ENCODE measurements at regions not wholly inside any gene's neighbourhood (a gene's known extent, or its start where the extent isn't known, plus 50 kb on each side); places are given as distances from the start of the nearest gene placed in this dataset.
A peak's percentile ranks its signal among the peaks of the same experiment; 100 is the strongest.

DNA sequence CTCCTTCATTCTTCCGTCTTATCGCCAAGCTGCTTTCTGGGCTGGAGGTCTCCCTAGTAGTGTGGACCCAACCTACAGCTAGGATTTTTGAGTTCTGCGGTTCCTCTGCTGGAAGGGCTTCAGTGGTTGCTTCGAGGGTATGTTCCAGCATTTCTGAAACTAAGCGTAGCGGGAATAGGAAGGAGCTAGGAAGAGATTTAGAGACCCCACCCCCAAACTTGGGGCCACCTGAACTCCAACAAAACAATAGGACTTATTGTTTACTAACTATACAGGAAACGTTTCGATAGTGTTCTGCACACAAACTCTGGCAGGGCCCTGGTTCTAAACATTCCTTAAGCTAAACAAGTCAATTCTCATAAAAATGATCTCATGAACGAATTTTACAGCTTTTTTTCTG lies 346.7 kb downstream of the PLK2 start:
- Histone ChIP-seq H2BK15ac (ENCODE audit: low read length) (no peak overlapping the region), H2BK12ac (ENCODE audit: low read depth, low read length) (no peak overlapping the region), H3K4me3 (ENCODE audit: extremely low read depth in 1 of 4, insufficient read depth in 2 of 4, low read depth in 3 of 4, low read length in 4 of 4) (no peak overlapping the region), H3K23me2 (ENCODE audit: low read depth, low read length) (no peaks in the 10 kb centered on the region; the same call in 1 of the 2 replicates), H2BK20ac (ENCODE audit: low read length) (no peak overlapping the region), H4K5ac (ENCODE audit: insufficient read length, low read depth, low read length) (no peak overlapping the region), H3K27me3 (replicated peaks in 1 of 4; ENCODE audit: control insufficient read depth in 3 of 4, extremely low read depth in 1 of 4, insufficient read depth in 3 of 4, low read length in 3 of 4) (no peaks in the 10 kb centered on the region), H3K4me2 (ENCODE audit: insufficient read depth in 1 of 2, low read depth in 2 of 2, low read length in 2 of 2) (no peak overlapping the region), H2AK5ac (ENCODE audit: low read depth, low read length) (no peak overlapping the region), H2AFZ (ENCODE audit: low read length) (peak overlapping the region; percentile 32; the same call in 1 of the 2 replicates), H3K18ac (ENCODE audit: extremely low read depth, low read length) (no peak overlapping the region), H3K9me3 (ENCODE audit: insufficient read depth in 2 of 2, low read depth in 1 of 2, low read length in 1 of 2) (no peaks in the 10 kb centered on the region), H4K20me1 (replicated peaks in 1 of 2; ENCODE audit: control insufficient read depth in 1 of 2, insufficient read depth in 2 of 2, low read length in 2 of 2) (no peaks in the 10 kb centered on the region), H3K56ac (replicated peaks; ENCODE audit: insufficient read length, low read depth, low read length) (no peak overlapping the region), H3K4me1 (replicated peaks in 1 of 4; ENCODE audit: control insufficient read depth in 3 of 4, insufficient read depth in 4 of 4, low read length in 3 of 4) (no peaks in the 10 kb centered on the region), H3K36me3 (ENCODE audit: control insufficient read depth in 2 of 4, insufficient read depth in 4 of 4, low read length in 3 of 4) (no peaks in the 10 kb centered on the region), H3K23ac (ENCODE audit: insufficient read length) (no peak overlapping the region), H3K14ac (ENCODE audit: insufficient read length) (no peak overlapping the region), H3K9ac (replicated peaks in 1 of 4; ENCODE audit: extremely low read depth in 1 of 4, low read depth in 3 of 4, low read length in 3 of 4) (no peak overlapping the region), H2BK5ac (ENCODE audit: low read depth, low read length) (no peak overlapping the region), H4K91ac (replicated peaks; ENCODE audit: insufficient read length, low read length) (no peak overlapping the region), H2BK120ac (replicated peaks; ENCODE audit: low read depth, low read length) (no peak overlapping the region), H3K27ac (ENCODE audit: low read depth, low read length) (no peak overlapping the region), H3K79me1 (ENCODE audit: low read depth, low read length) (no peaks in the 10 kb centered on the region), H4K8ac (ENCODE audit: extremely low read depth, insufficient read depth, low read length) (no peak overlapping the region), H3K79me2 (ENCODE audit: control insufficient read depth in 1 of 2, insufficient read depth in 2 of 2, low read length in 2 of 2) (no peaks in the 10 kb centered on the region), H3K4ac (replicated peaks; ENCODE audit: insufficient read length, low read depth, low read length) (no peak overlapping the region)
- no peak for FAIRE-seq
- ChIA-PET CTCF (ENCODE audit: partially characterized antibody) (interaction anchor here (0.5 to 0.7 kb wide), 4 partner anchors 37 to 463 kb away, joined by 3 to 4 read pairs (median 4); no protein-coding TSS in a partner anchor), POLR2A (ENCODE audit: partially characterized antibody) (no interaction called here)
- WGBS, 2 experiments (ENCODE audit: extremely low coverage in 1 of 2, insufficient coverage in 1 of 2, insufficient read length in 1 of 2, insufficient replicate concordance in 2 of 2, low coverage in 1 of 2, low lambda C conversion rate in 2 of 2, missing lambda C conversion rate in 1 of 2) = 95% methylated on average over 9 of the region's 9 CpGs; no CpG with 5 or more reads in 1 of the 2 experiments
- no peak for TF ChIP-seq RXRA (IDR thresholded peaks at IDR 0.05; ENCODE audit: insufficient read depth, low read depth, low read length)
- TF ChIP-seq SP1 (IDR thresholded peaks at IDR 0.05; ENCODE audit: low read depth, low read length) = no peak
- TF ChIP-seq HDAC2 (IDR thresholded peaks at IDR 0.05; ENCODE audit: borderline replicate concordance in 1 of 2, low read depth in 2 of 2, low read length in 2 of 2) = no peak
- TF ChIP-seq EGR1 (IDR thresholded peaks at IDR 0.05; ENCODE audit: borderline replicate concordance, low read depth, low read length) = no peak
- no peak for TF ChIP-seq TCF12 (IDR thresholded peaks at IDR 0.05; ENCODE audit: low read depth, low read length)
- TF ChIP-seq SRF (IDR thresholded peaks at IDR 0.05; ENCODE audit: low read depth, low read length) = no peak
- TF ChIP-seq, protein P1, sequence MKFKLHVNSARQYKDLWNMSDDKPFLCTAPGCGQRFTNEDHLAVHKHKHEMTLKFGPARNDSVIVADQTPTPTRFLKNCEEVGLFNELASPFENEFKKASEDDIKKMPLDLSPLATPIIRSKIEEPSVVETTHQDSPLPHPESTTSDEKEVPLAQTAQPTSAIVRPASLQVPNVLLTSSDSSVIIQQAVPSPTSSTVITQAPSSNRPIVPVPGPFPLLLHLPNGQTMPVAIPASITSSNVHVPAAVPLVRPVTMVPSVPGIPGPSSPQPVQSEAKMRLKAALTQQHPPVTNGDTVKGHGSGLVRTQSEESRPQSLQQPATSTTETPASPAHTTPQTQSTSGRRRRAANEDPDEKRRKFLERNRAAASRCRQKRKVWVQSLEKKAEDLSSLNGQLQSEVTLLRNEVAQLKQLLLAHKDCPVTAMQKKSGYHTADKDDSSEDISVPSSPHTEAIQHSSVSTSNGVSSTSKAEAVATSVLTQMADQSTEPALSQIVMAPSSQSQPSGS (IDR thresholded peaks at IDR 0.05; ENCODE audit: low read length) = no peak
- DNase-seq (ENCODE audit: low read depth in 1 of 2, low spot score in 2 of 2) = no peak

Data from H1 (cell line).